Thymus (tissue), 11 donors: ENCODE measurements at regions not wholly inside any gene's neighbourhood (a gene's known extent, or its start where the extent isn't known, plus 50 kb on each side); places are given as distances from the start of the nearest gene placed in this dataset.
"Not testable (repeated sequence)": the region's sequence is repeated elsewhere in the genome, so short reads cannot be mapped to it uniquely, and the experiment has no call there.

ENCODE experiments used
- DNase-seq, 9 donors: peaks; one replicate each; pipeline ENCODE4 v3.0.0-alpha.2; 2013; ENCODE audit warnings: low spot score in 9 of 9, low read depth in 6 of 9, missing footprints in 1 of 9
- H3K27ac ChIP-seq, 2 donors: one replicate each; pipeline ENCODE4 v1.5.1; 2013; ENCODE audit warnings: control low read depth in 1 of 2, low read depth in 1 of 2, low read length in 1 of 2, mild to moderate bottlenecking in 1 of 2, moderate library complexity in 1 of 2
- H3K27me3 ChIP-seq, 2 donors: one replicate each; pipeline ENCODE4 v1.5.1; 2013; ENCODE audit warnings: low read length in 1 of 2; ENCODE audit not compliant: control insufficient read depth in 2 of 2, insufficient read depth in 1 of 2
- H3K36me3 ChIP-seq, 2 donors: one replicate each; pipeline ENCODE4 v1.5.1; 2013; ENCODE audit warnings: low read length in 1 of 2, mild to moderate bottlenecking in 1 of 2, moderate library complexity in 1 of 2; ENCODE audit not compliant: control insufficient read depth in 2 of 2, insufficient read depth in 2 of 2
- H3K4me1 ChIP-seq, 2 donors: one replicate each; pipeline ENCODE4 v1.5.1; 2013; ENCODE audit warnings: low read length in 2 of 2; ENCODE audit not compliant: control insufficient read depth in 2 of 2, insufficient read depth in 2 of 2
- H3K4me3 ChIP-seq, 2 donors: one replicate each; pipeline ENCODE4 v1.5.1; 2013; ENCODE audit warnings: low read length in 2 of 2, control low read depth in 1 of 2, mild to moderate bottlenecking in 1 of 2
- H3K9me3 ChIP-seq, 2 donors: one replicate each; pipeline ENCODE4 v1.5.1; 2013; ENCODE audit warnings: low read length in 1 of 2, mild to moderate bottlenecking in 1 of 2; ENCODE audit not compliant: control insufficient read depth in 2 of 2, insufficient read depth in 1 of 2
- WGBS: extraction: QIAGEN DNeasy Blood & Tissue Kit; methylation state at CpG from one replicate; pipeline ENCODE4 v1.1.7; 2013; 5-methylcytosine and 5-hydroxymethylcytosine counted together
- donor health status: healthy.

DNA sequence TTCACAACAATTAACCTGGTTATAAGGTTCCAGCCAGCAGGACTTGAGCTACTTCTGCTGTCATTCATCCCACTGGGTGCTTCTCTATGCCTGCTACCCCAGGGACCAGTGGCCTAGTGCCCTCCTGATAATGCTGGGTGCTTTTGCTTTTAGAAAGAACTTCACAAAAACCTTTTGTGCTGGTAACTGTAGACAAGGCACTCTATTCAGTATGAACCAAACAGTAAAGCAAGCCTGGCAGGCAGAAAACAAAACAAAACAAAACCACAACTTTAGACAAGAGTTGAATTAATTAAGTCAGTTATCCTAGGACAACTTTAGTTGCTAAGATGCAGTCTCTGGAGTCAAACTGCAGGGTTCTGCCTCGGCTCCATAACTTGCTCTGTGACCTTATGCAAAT, 61.9 kb upstream of the ADGRL2 start:
- 84% methylated on average over 1 of the region's 1 CpG for WGBS
- H3K27me3 ChIP-seq: no peaks in the 10 kb centered on the region
- no peaks in the 10 kb centered on the region for H3K4me1 ChIP-seq
- H3K36me3 ChIP-seq: no peaks in the 10 kb centered on the region
- DNase-seq: no peak
- no peaks in the 10 kb centered on the region for H3K9me3 ChIP-seq
- H3K4me3 ChIP-seq: no peak overlapping the region
- no peak overlapping the region for H3K27ac ChIP-seq

DNA sequence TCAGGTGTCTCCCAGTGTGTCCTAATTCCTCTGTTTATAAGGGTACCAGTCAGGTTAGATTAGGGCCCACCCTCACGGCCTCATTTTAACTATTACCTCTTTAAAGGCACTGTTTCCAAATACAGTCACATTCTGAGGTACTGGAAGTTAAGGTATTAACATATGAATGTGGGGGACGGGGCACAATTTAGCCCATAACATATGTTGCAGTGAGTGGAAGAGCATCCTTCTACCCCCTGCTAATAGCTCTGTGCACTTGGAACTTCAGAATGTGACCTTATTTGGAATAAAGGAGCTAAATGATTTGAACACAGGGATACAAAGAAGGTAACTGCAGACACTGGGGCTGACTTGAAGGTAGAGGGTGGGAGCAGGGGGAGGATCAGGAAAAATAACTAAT, 67.3 kb upstream of the ADGRL2 start:
- 93% methylated on average over 2 of the region's 2 CpGs for WGBS
- no peak for DNase-seq

DNA sequence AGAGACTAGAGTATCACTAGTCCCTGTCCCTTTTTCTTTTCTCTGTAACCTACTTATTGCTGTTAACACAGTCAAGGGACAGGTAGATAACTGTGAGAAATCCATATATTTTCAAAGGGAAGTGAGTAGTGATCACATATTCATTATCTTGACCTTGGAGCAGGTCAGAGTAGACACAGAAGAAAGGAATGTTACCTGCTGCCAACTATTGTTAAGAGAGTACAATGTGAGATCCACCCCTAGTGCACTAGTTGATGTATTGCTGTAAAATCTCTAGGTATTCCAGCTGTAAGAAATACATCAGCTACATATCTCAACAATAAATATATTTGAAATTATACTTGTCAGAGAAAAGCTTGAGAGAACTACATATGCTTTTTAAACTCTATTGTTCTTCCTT, 68.7 kb upstream of the ADGRL2 start:
- Histone ChIP-seq H3K27ac (no peak overlapping the region), H3K27me3 (no peaks in the 10 kb centered on the region), H3K4me1 (no peaks in the 10 kb centered on the region), H3K9me3 (no peaks in the 10 kb centered on the region), H3K36me3 (no peaks in the 10 kb centered on the region), H3K4me3 (no peak overlapping the region)
- DNase-seq: no peak

More for the DNA sequence above, 67.3 kb upstream of the ADGRL2 start:
- H3K27ac ChIP-seq: no peak overlapping the region
- no peaks in the 10 kb centered on the region for H3K27me3 ChIP-seq
- H3K4me3 ChIP-seq: no peak overlapping the region
- no peaks in the 10 kb centered on the region for H3K9me3 ChIP-seq
- H3K36me3 ChIP-seq: no peaks in the 10 kb centered on the region
- no peaks in the 10 kb centered on the region for H3K4me1 ChIP-seq

DNA sequence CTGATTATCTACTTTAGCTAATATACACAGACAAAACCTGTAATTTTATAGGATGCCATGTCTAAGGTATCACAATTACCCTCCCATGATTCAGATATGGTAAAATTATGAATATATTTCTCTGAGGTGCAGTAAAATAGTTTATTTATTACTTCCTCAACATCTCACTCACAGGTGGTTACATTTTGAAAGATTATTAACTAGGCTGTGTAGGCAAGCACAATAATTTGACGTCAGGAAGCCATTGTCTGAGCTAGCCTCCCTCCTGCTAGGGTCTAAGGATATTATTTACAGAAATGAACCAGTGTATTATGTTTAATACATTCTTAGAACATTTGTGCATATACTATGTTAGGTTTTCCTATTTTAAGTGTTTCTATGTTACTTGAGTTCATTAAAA, 69.9 kb upstream of the ADGRL2 start:
- Histone ChIP-seq H3K36me3 (no peaks in the 10 kb centered on the region), H3K9me3 (no peaks in the 10 kb centered on the region), H3K4me3 (no peak overlapping the region), H3K4me1 (no peaks in the 10 kb centered on the region), H3K27me3 (no peaks in the 10 kb centered on the region), H3K27ac (no peak overlapping the region)
- no peak for DNase-seq
- WGBS: 69% methylated on average over 1 of the region's 1 CpG

DNA sequence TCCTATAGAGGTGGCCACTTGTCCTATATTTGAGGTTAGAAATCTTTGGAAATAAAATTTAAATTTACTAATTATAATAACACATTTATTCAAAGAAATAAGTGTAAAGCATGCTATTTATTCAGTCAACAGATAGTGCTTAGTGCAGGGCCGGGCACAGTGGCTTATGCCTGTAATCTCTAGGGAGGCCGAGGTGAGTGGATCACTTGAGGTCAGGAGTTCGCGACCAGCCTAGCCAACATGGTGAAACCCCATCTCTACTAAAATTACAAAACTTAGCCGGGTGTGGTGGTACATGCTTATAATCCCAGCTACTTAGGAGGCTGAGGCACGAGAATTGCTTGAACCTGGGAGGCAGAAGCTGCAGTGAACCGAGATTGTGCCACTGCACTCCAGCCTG, 70.4 kb upstream of the ADGRL2 start:
- H3K27ac ChIP-seq, H3K4me1 ChIP-seq, H3K9me3 ChIP-seq, H3K27me3 ChIP-seq, DNase-seq, H3K36me3 ChIP-seq, H3K4me3 ChIP-seq: not testable (repeated sequence)
- WGBS: 85% methylated on average over 7 of the region's 7 CpGs

DNA sequence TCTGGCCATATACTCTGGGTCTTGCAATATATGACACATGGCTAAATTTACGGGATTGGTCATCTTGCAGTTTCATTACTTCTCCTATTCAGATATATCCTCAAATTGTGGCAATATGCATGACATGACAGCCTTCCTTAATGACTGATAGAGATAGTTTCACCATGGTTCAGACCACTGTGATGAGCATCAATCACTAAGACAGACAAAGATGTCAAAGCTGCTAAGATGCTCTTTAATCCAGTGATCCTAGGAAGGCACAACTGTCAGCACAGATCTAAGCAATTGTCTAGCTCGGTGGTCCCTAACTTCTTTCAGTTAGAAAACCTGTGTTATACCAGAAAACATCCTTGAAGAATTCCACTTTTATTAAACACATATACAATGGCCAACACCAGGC, 70.9 kb upstream of the ADGRL2 start:
- H3K27ac ChIP-seq: no peak overlapping the region
- H3K36me3 ChIP-seq: no peaks in the 10 kb centered on the region
- H3K9me3 ChIP-seq: no peaks in the 10 kb centered on the region
- no peaks in the 10 kb centered on the region for H3K27me3 ChIP-seq
- H3K4me3 ChIP-seq: no peak overlapping the region
- DNase-seq: no peak
- no peaks in the 10 kb centered on the region for H3K4me1 ChIP-seq
- 96% methylated on average over 2 of the region's 2 CpGs for WGBS

DNA sequence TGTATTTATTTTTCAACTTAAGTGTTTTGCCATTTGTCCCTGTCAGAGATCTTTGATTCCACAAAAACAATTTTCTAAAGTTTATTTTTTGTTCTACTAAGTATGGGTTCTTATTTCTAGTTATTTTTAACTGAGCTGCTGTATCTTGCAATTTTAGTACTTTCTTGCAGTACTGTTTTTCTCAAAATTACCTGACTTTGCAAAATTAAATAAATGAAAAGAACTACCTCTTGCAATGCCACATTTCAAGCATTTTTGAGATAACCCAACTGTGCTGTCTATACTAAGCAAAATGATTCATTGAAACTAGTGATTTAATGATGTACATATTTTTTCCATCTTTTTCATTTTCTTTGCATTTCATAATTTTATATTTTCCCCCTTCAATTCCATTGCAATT, 71.5 kb upstream of the ADGRL2 start:
- H3K27me3 ChIP-seq: no peaks in the 10 kb centered on the region
- H3K27ac ChIP-seq: no peak overlapping the region
- no peaks in the 10 kb centered on the region for H3K4me1 ChIP-seq
- H3K36me3 ChIP-seq: no peaks in the 10 kb centered on the region
- no peak for DNase-seq
- H3K4me3 ChIP-seq: no peak overlapping the region
- no peaks in the 10 kb centered on the region for H3K9me3 ChIP-seq

DNA sequence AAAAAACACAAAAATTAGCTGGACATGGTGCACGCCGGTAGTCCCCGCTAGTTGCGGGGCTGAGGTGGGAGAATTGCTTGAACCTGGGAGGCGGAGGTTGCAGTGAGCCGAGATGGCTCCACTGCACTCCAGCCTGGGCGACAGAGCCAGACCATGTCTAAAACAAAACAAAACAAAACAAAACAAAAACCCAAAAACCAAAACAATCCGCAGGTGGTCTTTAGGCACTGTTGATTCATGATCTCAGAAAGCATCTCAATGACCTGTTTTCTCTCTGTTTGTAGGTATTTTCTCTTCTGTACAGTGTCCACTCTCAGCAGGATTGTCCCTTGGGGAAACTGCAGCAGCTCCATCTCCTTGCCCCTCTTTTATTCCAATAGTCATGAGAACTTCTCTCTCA, 74.9 kb upstream of the ADGRL2 start:
- H3K27me3 ChIP-seq: no peaks in the 10 kb centered on the region
- H3K4me1 ChIP-seq: no peaks in the 10 kb centered on the region
- 98% methylated on average over 8 of the region's 8 CpGs for WGBS
- H3K9me3 ChIP-seq: no peaks in the 10 kb centered on the region
- no peak overlapping the region for H3K4me3 ChIP-seq
- no peak for DNase-seq
- H3K27ac ChIP-seq: no peak overlapping the region
- H3K36me3 ChIP-seq: no peaks in the 10 kb centered on the region

DNA sequence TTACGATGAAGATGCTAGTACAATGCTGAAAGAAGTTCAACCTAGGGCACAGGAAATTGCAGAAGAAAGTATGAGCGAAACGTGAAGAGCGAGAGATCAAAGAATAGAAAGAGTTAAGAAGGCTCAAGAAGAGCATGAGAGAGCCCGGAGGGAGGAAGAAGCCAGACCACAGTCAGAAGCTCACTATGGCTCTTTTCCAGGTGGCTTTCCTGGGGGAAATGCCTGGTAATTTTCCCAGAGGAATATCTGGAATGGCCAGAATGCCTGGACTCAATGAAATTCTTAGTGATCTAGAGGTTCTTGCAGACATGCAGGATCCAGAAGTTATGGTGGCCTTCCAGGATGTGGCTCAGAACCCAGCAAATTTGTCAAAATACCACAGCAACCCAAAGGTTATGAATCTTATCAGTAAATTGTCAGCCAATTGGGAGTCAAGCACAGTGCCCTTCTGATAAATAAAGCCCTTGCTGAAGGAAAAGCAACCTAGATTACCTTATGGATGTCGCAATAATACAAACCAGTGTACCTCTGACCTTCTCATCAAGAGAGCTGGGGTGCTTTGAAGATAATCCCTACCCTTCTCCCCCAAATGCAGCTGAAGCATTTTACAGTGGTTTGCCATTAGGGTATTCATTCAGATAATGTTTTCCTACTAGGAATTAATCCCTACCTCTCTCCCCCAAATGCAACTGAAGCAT, 78.0 kb upstream of the ADGRL2 start:
- not testable (repeated sequence) for H3K27ac ChIP-seq, H3K36me3 ChIP-seq, H3K4me3 ChIP-seq, DNase-seq, H3K27me3 ChIP-seq, H3K4me1 ChIP-seq, H3K9me3 ChIP-seq
- WGBS: 95% methylated on average over 6 of the region's 6 CpGs

DNA sequence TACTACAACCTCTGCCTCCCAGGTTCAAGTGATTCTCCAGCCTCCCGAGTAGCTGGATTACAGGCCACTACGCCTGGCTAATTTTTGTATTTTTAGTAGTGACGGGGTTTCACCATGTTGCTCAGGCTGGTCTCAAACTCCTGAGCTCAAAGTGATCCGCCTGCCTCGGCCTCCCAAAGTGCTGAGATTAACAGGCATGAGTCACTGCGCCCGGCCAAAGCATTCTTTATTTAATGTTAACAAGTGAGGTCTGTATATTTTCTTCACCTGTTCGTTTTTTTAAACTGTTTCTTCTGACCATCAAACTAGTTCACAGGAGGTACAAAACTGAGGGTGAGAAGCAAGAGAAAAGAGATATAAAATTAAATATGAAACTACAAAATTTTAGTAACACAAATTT, 80.5 kb upstream of the ADGRL2 start:
- H3K9me3 ChIP-seq, H3K4me3 ChIP-seq, H3K27ac ChIP-seq, H3K27me3 ChIP-seq, H3K36me3 ChIP-seq, H3K4me1 ChIP-seq, DNase-seq: not testable (repeated sequence)
- 94% methylated on average over 8 of the region's 8 CpGs for WGBS
